GM12874 (cell line): ENCODE measurements at regions not wholly inside any gene's neighbourhood (a gene's known extent, or its start where the extent isn't known, plus 50 kb on each side); places are given as distances from the start of the nearest gene placed in this dataset.

Source experiments
- CTCF ChIP-seq: IDR thresholded peaks from 2 replicates; pipeline ENCODE4 v1.5.1; 2011; ENCODE audit warnings: low read depth, mild to moderate bottlenecking, control low read depth, low read length, moderate library complexity; ENCODE audit not compliant: insufficient read depth

- no peak for TF ChIP-seq CTCF
Measured at GRCh38 chr5:92401492-92401891, 1018.4 kb upstream of the ARRDC3 start.

GRCh38 chr5:92394936-92395335, 1011.8 kb upstream of the ARRDC3 start:
- no peak for TF ChIP-seq CTCF

- no peak for TF ChIP-seq CTCF
Measured at GRCh38 chr5:92390657-92391056, 1007.5 kb upstream of the ARRDC3 start.

DNA sequence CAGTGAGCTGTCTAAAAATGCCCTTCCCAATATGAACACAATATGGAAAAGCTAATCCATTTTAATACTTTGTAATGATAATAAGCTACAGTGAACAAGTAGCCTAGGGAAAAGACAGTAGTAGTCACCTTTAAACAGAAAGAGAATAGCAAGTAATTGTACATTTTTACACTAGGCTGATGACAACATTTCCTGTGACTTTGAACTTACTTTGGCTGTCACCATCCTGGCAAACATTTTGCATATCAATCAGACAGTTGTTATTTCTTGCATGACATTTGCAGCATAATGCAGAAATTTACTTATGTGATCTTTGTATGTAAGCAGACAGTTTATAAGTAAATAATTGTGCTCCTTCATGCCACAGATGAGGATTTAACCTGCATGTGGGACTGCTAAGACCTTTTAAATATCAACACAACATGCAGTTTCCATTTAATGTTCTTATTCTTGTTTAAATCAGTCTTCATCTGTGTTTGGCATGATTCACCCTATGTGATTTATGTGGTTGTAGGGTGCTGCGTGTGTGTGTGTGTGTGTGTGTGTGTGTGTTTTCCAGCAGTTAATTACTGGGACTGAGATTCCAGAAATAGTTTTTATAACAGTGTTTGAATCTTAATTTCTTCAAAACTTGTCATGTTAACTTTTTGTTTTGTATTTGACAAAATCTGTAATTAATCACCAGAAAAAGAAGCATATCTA, 997.1 kb upstream of the ARRDC3 start:
- no peak for TF ChIP-seq CTCF

- TF ChIP-seq CTCF: no peak
Measured at GRCh38 chr5:92378966-92379611, 996.0 kb upstream of the ARRDC3 start.

GRCh38 chr5:92374859-92375258, 991.7 kb upstream of the ARRDC3 start:
- no peak for TF ChIP-seq CTCF

GRCh38 chr5:92372766-92373165, 989.6 kb upstream of the ARRDC3 start:
- no peak for TF ChIP-seq CTCF
